Stimulated activated CD4-positive, alpha-beta T cell treated with anti-CD3 and anti-CD28 coated beads, Interleukin-1b, Interleukin-23, amount 100 ng/mL, for 1 hour (primary cell): ENCODE measurements at regions not wholly inside any gene's neighbourhood (a gene's known extent, or its start where the extent isn't known, plus 50 kb on each side); places are given as distances from the start of the nearest gene placed in this dataset.
"Not testable (repeated sequence)": the region's sequence is repeated elsewhere in the genome, so short reads cannot be mapped to it uniquely, and the experiment has no call there.

Experiments
- DNase-seq, 2 donors: peaks; one replicate each; pipeline ENCODE4 v3.0.0-alpha.2; 2020; ENCODE audit warnings: low read depth in 2 of 2

DNA sequence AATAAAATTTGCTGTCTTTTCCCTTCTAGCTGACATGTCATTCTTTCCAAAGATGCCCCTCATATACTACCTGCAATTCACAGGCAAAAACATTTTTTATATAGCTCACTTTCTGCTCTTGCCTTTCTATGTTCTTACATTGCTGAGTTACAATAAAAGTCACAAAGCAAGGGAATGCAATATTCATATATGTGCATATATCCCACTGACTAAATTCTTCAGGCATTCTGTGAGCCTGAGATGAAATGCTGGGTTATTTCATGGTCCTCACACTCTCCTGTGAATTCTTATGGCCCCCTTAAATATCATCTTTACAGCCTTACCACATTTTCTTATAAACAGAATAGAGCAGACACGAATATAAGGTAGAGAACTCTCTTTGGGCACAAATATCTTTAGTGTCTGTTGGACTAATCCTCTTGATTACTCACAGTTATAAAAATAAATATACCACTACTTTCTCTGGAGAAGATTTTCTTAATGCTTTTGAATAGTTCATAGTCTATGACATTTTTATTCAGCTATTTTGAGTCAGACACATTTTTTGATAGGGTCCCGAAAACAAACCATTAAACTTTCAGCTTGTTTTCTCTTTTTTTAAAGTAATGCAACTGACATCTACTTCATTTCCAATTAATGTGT lies 84.1 kb upstream of the H2AZ1 start:
- no peak for DNase-seq

DNA sequence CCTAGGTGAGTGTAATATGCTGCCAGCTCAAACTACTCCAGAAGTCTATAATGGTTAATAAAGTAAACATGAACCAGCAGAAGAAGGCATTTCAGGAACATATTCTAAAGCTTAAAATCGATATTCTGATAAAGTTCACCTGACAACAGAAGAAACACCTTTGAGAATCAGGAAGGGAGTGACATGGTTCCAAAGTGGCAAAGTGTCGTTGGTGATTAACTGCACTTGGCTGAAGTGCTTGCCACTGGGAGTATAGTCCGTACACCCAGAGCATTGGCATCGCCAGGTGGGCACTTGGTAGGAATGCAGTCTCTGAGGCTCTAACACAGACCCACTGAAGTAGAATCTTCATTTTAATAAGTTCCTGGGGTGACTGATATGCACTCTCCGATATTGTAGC lies 76.0 kb upstream of the H2AZ1 start:
- no peak for DNase-seq

DNA sequence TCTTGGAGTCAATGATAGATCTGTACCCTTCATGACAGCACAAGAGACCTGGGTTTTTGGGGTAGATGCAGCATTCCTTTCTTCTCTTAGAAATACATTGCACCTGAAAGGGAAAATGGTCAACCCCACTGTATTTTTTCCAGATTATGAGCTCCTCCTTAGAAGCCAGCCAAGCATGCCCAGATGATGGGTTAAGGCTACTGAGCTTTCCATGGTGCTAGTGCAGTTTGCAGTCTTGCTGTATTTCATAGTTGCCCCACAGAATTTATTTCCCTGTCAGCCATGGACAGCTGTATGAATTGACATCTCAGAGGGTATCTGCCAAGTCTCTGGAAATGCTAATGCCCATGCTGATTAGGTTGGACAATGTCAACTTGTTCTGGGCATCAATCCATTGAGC lies 73.7 kb upstream of the H2AZ1 start:
- no peak for DNase-seq

DNA sequence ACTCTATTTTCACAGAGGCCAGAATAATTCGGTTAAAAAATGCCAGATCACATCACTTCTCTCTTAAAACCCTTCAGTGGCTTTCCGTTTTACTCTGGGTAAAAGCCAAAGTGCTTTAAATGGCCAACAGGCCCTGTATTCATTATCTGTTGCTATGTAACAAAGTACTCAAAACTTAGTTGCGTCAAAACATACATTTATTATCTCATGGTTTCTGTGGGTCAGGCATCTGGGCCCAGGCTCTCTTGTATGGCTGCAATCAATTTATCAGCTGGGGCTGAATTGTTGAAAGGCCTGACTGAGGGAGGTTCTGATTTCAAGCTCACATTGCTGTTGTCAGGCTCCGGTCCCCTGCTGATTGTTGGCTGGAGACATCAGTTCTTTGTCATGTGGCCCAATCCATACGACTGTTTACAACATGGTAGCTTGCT lies 72.7 kb upstream of the H2AZ1 start:
- DNase-seq: no peak

DNA sequence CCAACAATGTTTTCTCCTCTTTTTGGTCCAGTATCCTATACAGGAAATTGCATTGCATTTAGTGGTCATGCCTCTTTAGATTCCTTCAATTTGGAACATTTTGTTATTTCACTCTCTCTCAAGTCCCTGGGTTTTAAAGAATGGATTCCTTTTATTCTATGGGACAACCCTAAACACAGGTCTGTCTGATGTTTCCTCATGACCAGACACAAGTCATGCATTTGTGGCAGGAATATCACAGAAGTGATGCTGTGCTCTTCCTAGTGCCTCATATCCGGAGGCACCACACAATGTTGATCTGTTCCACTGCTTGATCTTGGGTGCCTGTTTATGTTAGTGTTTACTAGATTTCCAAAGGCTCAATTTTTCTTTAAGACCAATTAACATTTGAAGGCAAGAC lies 69.7 kb upstream of the H2AZ1 start:
- DNase-seq: no peak

DNA sequence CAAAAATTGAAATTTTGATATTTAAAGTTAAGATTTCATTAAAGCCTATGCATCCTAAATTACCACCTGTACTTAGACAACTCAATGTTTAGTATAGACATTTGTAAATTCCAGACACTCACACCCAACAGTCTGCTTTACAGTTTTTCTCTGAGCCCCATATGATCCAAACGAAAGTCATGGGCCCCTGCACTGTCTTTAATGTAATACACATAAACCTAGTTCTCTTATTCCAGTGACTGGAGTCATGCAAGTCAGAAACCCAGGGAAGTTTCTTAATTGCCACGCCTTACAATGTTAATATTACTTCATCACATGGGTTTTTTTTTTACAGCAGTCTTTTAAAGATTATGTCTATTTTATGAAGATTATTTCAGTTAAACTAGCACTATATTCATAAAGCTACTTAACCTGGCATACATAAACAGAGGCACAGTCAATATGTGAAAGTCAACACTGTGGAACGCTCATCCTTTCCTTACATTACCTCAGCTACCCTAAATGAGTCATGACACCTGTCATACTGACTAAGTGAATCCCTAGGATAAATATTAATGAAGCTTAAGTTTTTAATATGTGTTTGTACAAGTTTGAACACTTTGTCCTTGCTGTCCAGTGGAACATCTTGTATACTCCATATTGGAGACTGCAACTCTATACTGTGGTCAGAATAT lies 67.7 kb upstream of the H2AZ1 start:
- no peak for DNase-seq

DNA sequence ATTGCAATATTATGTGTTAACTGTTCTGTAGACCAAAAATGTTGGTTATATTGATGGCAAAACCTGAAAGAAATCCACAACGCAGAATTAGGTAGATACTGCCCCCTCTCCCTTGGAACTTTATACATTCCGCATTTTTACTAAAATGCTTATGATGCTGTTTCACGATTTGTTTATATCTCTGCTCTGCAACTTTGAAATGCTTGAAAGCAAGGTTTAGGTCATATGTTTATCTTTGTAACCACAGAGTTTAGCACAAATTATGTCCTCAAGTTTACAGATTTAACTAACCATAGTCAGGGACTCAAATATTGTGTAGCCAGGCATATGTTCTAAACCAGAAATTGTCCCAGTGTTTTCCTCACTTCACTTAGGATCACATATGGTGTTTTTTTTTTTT lies 66.1 kb upstream of the H2AZ1 start:
- no peak for DNase-seq

DNA sequence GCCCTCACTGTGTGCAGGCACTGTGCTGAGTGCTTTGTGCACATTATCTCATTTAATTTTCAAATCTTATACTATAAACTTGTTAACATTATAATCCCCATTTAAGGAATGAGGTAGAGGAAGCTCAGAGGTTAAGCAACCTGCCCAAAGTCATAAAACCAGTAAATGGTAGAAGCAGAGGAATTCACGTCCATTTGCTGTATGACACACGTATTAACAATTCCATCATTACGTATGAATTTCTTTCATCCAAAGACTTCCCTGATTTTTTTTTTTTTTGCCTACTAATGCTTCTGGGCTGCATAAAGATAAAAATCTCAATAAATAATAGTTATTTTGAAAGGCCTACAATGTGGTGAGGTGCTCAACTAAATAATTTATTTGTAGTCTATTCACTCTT lies 64.5 kb upstream of the H2AZ1 start:
- no peak for DNase-seq

DNA sequence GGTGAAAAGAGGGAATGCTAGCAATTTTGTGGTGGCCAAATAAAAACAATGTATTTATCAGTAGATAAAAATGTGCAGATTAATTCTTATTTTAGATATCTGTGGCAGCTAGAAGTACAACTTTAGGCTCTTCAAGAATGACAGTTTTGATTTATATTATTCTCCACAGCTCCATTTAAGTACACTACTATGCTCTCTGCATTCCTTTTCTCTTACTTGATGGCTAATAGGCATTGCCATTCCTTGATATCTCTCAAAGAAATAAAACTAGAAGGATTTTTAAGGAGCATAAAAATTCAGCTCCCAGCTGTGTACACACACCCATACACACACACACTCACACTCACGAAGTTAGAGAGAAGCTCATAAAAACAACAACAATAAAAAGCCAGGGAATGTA lies 59.4 kb upstream of the H2AZ1 start:
- DNase-seq: no peak

DNA sequence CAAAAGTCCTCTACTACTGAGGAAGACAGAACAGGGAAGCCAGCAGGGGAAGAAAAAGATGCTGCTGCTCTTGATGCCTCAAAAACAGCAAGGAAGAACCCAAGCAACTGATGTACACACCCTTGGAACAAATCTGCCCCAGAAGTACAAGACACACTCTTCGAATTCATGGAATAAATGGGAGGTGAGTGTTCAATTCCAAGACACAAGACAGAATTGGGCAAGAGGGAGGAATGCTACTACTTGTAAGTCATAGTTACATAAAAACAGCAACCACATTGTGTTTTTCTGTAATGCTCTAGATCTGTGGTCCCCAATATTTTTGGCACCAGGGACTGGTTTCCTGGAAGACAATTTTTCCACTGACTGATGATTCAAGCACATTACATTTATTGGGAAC lies 58.0 kb upstream of the H2AZ1 start:
- DNase-seq: no peak

DNA sequence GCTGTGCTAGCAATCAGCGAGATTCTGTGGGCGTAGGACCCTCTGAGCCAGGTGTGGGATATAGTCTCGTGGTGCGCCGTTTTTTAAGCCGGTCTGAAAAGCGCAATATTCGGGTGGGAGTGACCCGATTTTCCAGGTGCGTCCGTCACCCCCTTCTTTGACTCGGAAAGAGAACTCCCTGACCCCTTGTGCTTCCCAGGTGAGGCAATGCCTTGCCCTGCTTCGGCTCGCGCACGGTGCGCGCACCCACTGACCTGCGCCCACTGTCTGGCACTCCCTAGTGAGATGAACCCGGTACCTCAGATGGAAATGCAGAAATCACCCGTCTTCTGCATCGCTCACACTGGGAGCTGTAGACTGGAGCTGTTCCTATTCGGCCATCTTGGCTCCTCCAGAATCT lies 56.1 kb upstream of the H2AZ1 start:
- not testable (repeated sequence) for DNase-seq
